ENCODE measurements at regions not wholly inside any gene's neighbourhood (a gene's known extent, or its start where the extent isn't known, plus 50 kb on each side); places are given as distances from the start of the nearest gene placed in this dataset.

DNA sequence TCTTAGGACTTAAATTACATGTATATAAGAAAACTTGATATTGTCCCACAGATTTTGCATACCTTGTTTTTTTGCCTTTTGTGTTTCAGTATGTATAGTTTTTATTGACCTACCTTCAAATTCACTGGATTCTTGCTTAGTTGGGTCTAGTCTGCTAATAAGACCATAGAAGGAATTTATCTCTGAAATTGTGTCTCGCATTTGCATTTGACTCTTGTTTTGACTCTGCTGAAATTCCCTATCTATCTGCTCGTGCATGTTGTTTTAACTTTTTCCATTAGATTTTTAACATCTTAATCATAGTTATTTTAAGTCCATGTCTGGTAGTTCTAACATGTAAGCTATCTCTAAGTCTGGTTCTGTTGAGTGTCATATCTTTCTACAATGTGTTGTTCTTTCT is 163.9 kb downstream of the SCP2D1 start:
- no peaks in the 10 kb centered on the region for H3K79me2 ChIP-seq (ENCODE audit: control insufficient read depth, insufficient read depth, low read length)
- H3K27ac ChIP-seq (ENCODE audit: control insufficient read depth, insufficient read depth, low read length) = no peak overlapping the region
- no peaks in the 10 kb centered on the region for H3K9me1 ChIP-seq (ENCODE audit: control insufficient read depth, extremely low read depth, insufficient read depth, low read length)
- no peaks in the 10 kb centered on the region for H4K20me1 ChIP-seq (ENCODE audit: control insufficient read depth, extremely low read depth, insufficient read depth, low read length)
- FAIRE-seq (no peak), DNase-seq (ENCODE audit: low read depth, low spot score) (no peak)
- H3K4me2 ChIP-seq (ENCODE audit: control insufficient read depth, extremely low read depth, insufficient read depth, low read depth, low read length) = no peak overlapping the region
- H3K4me3 ChIP-seq (ENCODE audit: control insufficient read depth in 2 of 3, extremely low read depth in 1 of 3, insufficient read depth in 2 of 3, low read depth in 1 of 3, low read length in 3 of 3) = no peak overlapping the region
- peaks cover 16% of the 10 kb centered on the region for H3K4me1 ChIP-seq (ENCODE audit: control insufficient read depth, extremely low read depth, insufficient read depth, low read length)
- no peak overlapping the region for H2AFZ ChIP-seq (ENCODE audit: control insufficient read depth, low read length)
- no peaks in the 10 kb centered on the region for H3K27me3 ChIP-seq (ENCODE audit: control insufficient read depth, extremely low read depth, insufficient read depth, low read length)
- no peaks in the 10 kb centered on the region for H3K9me3 ChIP-seq (ENCODE audit: control insufficient read depth, low read depth, low read length)
- dilution Hi-C loops (cut with MboI; ENCODE audit: extremely low pct_ligation_motif_present, low sequenced_read_pairs) = no loop called here
- no peak overlapping the region for H3K9ac ChIP-seq (ENCODE audit: control insufficient read depth, extremely low read depth, insufficient read depth, low read length)
- TF ChIP-seq, protein P1, sequence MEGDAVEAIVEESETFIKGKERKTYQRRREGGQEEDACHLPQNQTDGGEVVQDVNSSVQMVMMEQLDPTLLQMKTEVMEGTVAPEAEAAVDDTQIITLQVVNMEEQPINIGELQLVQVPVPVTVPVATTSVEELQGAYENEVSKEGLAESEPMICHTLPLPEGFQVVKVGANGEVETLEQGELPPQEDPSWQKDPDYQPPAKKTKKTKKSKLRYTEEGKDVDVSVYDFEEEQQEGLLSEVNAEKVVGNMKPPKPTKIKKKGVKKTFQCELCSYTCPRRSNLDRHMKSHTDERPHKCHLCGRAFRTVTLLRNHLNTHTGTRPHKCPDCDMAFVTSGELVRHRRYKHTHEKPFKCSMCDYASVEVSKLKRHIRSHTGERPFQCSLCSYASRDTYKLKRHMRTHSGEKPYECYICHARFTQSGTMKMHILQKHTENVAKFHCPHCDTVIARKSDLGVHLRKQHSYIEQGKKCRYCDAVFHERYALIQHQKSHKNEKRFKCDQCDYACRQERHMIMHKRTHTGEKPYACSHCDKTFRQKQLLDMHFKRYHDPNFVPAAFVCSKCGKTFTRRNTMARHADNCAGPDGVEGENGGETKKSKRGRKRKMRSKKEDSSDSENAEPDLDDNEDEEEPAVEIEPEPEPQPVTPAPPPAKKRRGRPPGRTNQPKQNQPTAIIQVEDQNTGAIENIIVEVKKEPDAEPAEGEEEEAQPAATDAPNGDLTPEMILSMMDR (optimal IDR thresholded peaks at IDR 0.05 in 1 of 3, IDR thresholded peaks at IDR 0.05 in 1 of 3, conservative IDR thresholded peaks at IDR 0.05 in 1 of 3; ENCODE audit: extremely low read depth in 1 of 3, insufficient read depth in 2 of 3, low read length in 3 of 3) = no peak
- no peak for TF ChIP-seq EZH2 (IDR thresholded peaks at IDR 0.05; ENCODE audit: low read length)
- H3K36me3 ChIP-seq (ENCODE audit: control insufficient read depth in 2 of 2, extremely low read depth in 1 of 2, insufficient read depth in 2 of 2, low read length in 2 of 2) = no peaks in the 10 kb centered on the region

GRCh38 chr20:18978311-18978710 is 164.7 kb downstream of the SCP2D1 start:
- H3K79me2 ChIP-seq (ENCODE audit: control insufficient read depth, insufficient read depth, low read length) = no peaks in the 10 kb centered on the region
- no peak overlapping the region for H3K4me2 ChIP-seq (ENCODE audit: control insufficient read depth, extremely low read depth, insufficient read depth, low read depth, low read length)
- TF ChIP-seq EZH2 (IDR thresholded peaks at IDR 0.05; ENCODE audit: low read length) = no peak
- TF ChIP-seq, protein P1 (optimal IDR thresholded peaks at IDR 0.05 in 1 of 3, IDR thresholded peaks at IDR 0.05 in 1 of 3, conservative IDR thresholded peaks at IDR 0.05 in 1 of 3; ENCODE audit: extremely low read depth in 1 of 3, insufficient read depth in 2 of 3, low read length in 3 of 3) = no peak
- no peaks in the 10 kb centered on the region for H3K36me3 ChIP-seq (ENCODE audit: control insufficient read depth in 2 of 2, extremely low read depth in 1 of 2, insufficient read depth in 2 of 2, low read length in 2 of 2)
- no peak overlapping the region for H3K9ac ChIP-seq (ENCODE audit: control insufficient read depth, extremely low read depth, insufficient read depth, low read length)
- no peaks in the 10 kb centered on the region for H3K9me3 ChIP-seq (ENCODE audit: control insufficient read depth, low read depth, low read length)
- no peak overlapping the region for H2AFZ ChIP-seq (ENCODE audit: control insufficient read depth, low read length)
- dilution Hi-C loops (cut with MboI; ENCODE audit: extremely low pct_ligation_motif_present, low sequenced_read_pairs) = no loop called here
- no peak overlapping the region for H3K4me3 ChIP-seq (ENCODE audit: control insufficient read depth in 2 of 3, extremely low read depth in 1 of 3, insufficient read depth in 2 of 3, low read depth in 1 of 3, low read length in 3 of 3)
- no peak for FAIRE-seq
- H3K27me3 ChIP-seq (ENCODE audit: control insufficient read depth, extremely low read depth, insufficient read depth, low read length) = no peaks in the 10 kb centered on the region
- H3K4me1 ChIP-seq (ENCODE audit: control insufficient read depth, extremely low read depth, insufficient read depth, low read length) = peaks cover 7% of the 10 kb centered on the region
- no peak for DNase-seq (ENCODE audit: low read depth, low spot score)
- H4K20me1 ChIP-seq (ENCODE audit: control insufficient read depth, extremely low read depth, insufficient read depth, low read length) = no peaks in the 10 kb centered on the region
- H3K9me1 ChIP-seq (ENCODE audit: control insufficient read depth, extremely low read depth, insufficient read depth, low read length) = no peaks in the 10 kb centered on the region
- H3K27ac ChIP-seq (ENCODE audit: control insufficient read depth, insufficient read depth, low read length) = no peak overlapping the region
